ENCODE measurements at regions not wholly inside any gene's neighbourhood (a gene's known extent, or its start where the extent isn't known, plus 50 kb on each side); places are given as distances from the start of the nearest gene placed in this dataset.

DNA sequence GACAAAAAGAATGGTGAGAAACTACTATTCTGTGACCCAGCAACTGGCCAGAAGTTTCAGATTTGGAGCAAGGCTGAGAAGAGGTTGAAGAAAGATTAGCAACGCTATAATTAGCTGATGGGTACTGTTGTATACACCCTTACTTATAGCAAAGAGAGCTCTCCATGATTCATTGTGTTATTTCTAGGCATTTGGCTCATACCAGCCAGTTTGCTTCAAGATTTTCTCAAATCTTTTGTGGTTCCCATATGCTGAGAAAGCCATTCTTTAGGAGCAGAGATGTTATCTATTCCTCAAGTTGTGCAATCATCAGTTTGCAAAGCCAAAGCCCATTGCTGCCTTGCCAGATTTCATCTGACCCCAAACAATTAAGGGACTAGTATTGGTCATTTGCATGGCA is 179.4 kb downstream of the ETS1 start:
- ChIA-PET POLR2A (no interaction called here), CTCF (interaction anchor here (1.3 kb wide), 1 partner anchor 46 kb away, joined by 3 read pairs; no protein-coding TSS in a partner anchor)
- H3K27ac ChIP-seq (ENCODE audit: insufficient read depth, low read depth, low read length): no peak overlapping the region
- TF ChIP-seq JUN (IDR thresholded peaks at IDR 0.05; ENCODE audit: borderline replicate concordance, insufficient read depth, insufficient read length, low read depth) (no peak), EZH2 (IDR thresholded peaks at IDR 0.05; ENCODE audit: borderline replicate concordance, low read depth, low read length, severe bottlenecking) (no peak), POLR2A (IDR thresholded peaks at IDR 0.05; ENCODE audit: low read depth, low read length) (no peak), POLR2AphosphoS5 (IDR thresholded peaks at IDR 0.05; ENCODE audit: insufficient read depth, low read depth, low read length) (no peak), FOS (IDR thresholded peaks at IDR 0.05; ENCODE audit: borderline replicate concordance, insufficient read depth, low read length) (no peak), GATA2 (IDR thresholded peaks at IDR 0.05; ENCODE audit: insufficient read depth, insufficient read length, low read depth, low read length) (peak; percentile 59)
- TF ChIP-seq, protein P1, sequence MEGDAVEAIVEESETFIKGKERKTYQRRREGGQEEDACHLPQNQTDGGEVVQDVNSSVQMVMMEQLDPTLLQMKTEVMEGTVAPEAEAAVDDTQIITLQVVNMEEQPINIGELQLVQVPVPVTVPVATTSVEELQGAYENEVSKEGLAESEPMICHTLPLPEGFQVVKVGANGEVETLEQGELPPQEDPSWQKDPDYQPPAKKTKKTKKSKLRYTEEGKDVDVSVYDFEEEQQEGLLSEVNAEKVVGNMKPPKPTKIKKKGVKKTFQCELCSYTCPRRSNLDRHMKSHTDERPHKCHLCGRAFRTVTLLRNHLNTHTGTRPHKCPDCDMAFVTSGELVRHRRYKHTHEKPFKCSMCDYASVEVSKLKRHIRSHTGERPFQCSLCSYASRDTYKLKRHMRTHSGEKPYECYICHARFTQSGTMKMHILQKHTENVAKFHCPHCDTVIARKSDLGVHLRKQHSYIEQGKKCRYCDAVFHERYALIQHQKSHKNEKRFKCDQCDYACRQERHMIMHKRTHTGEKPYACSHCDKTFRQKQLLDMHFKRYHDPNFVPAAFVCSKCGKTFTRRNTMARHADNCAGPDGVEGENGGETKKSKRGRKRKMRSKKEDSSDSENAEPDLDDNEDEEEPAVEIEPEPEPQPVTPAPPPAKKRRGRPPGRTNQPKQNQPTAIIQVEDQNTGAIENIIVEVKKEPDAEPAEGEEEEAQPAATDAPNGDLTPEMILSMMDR (IDR thresholded peaks at IDR 0.05; ENCODE audit: extremely low read depth in 1 of 2, insufficient read depth in 1 of 2, low read depth in 1 of 2, low read length in 2 of 2): no peak
- no peaks in the 10 kb centered on the region for H3K79me2 ChIP-seq (ENCODE audit: control insufficient read depth, insufficient read depth, low read length)
- peaks cover 2% of the 10 kb centered on the region for H3K4me1 ChIP-seq (ENCODE audit: control insufficient read depth, extremely low read depth, insufficient read depth, low read length)
- H3K4me3 ChIP-seq (replicated peaks in 1 of 3; ENCODE audit: insufficient read depth in 1 of 3, low read depth in 1 of 3, low read length in 3 of 3): no peak overlapping the region
- H3K4me2 ChIP-seq (ENCODE audit: insufficient read depth, low read length): no peak overlapping the region
- no peak overlapping the region for H3K9ac ChIP-seq (replicated peaks; ENCODE audit: extremely low read depth, insufficient read depth, low read length)
- H3K36me3 ChIP-seq (ENCODE audit: control insufficient read depth in 2 of 2, extremely low read depth in 1 of 2, insufficient read depth in 2 of 2, low read length in 2 of 2): no peaks in the 10 kb centered on the region
- H3K9me1 ChIP-seq (replicated peaks; ENCODE audit: control insufficient read depth, extremely low read depth, insufficient read depth, low read length): no peaks in the 10 kb centered on the region
- intact Hi-C loops (cut with micrococcal nuclease) (no loop called here), dilution Hi-C loops (cut with MboI; ENCODE audit: extremely low pct_ligation_motif_present, low sequenced_read_pairs) (no loop called here)
- H2AFZ ChIP-seq (ENCODE audit: low read depth, low read length): no peak overlapping the region
- FAIRE-seq: no peak
- no peak for DNase-seq (ENCODE audit: low read depth, low spot score)
- no peaks in the 10 kb centered on the region for H3K9me3 ChIP-seq (replicated peaks; ENCODE audit: control insufficient read depth, insufficient read depth, low read length)
- no TSS peak for BruUV-seq (replicated peaks)
- H4K20me1 ChIP-seq (replicated peaks; ENCODE audit: control insufficient read depth, extremely low read depth, insufficient read depth, low read length): no peaks in the 10 kb centered on the region
- no peaks in the 10 kb centered on the region for H3K27me3 ChIP-seq (ENCODE audit: control insufficient read depth in 2 of 2, insufficient read depth in 2 of 2, low read length in 2 of 2)

Measured in endothelial cell of umbilical vein (primary cell).